ENCODE measurements at regions not wholly inside any gene's neighbourhood (a gene's known extent, or its start where the extent isn't known, plus 50 kb on each side); places are given as distances from the start of the nearest gene placed in this dataset.
"Not testable (repeated sequence)": the region's sequence is repeated elsewhere in the genome, so short reads cannot be mapped to it uniquely, and the experiment has no call there.

- no peak for DNase-seq (ENCODE audit: low read depth in 4 of 4, low spot score in 3 of 4)
These were observed 549.9 kb downstream of the PDHA2 start for GRCh38 chr4:96389770-96390169.

DNA sequence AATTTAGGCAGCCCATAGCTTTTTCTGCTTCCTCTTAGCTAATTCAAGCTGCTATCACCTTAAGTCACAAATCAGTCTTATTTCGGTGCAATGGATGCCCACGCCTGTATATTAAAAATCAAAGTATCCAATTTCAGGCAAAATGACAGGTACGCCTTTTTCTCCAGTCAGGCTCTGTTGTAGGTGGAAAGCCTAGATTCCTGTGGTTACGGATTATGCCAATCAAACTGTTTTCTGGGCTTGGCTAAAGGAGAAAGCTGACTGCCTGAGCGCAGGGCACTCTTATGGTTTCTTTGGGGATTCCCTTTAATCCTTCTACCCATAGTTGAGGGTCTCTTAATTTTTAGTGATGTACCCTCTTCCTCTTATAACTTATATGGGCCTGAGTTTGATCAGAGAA lies 550.5 kb downstream of the PDHA2 start:
- no peak for DNase-seq (ENCODE audit: low read depth in 4 of 4, low spot score in 3 of 4)

GRCh38 chr4:96395747-96396146 lies 555.9 kb downstream of the PDHA2 start:
- DNase-seq (ENCODE audit: low read depth in 4 of 4, low spot score in 3 of 4) = no peak

DNA sequence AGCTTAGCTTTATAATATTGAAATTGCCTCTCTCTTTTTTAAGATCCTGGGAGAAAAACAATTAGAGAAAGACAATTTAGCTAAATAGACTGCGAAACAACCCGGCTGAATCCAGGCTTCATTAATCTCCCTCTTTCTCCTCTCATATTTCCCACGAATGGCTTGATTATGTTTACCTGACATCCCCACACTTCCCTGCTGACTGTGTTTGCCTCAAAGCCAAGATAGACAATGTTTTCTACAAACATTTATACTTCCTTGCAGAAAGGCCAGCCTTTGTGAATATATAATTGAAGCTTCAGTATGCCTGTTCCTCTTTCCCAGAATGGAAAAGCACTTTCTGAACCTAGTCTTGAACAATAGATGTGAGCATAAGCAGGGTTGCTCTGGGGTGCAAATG lies 566.8 kb downstream of the PDHA2 start:
- DNase-seq (ENCODE audit: low read depth in 4 of 4, low spot score in 3 of 4) = peak in 1 of 4 donors; percentile 2

- DNase-seq (ENCODE audit: low read depth in 4 of 4, low spot score in 3 of 4) = no peak
These were observed 567.3 kb downstream of the PDHA2 start for GRCh38 chr4:96407225-96407624.

DNA sequence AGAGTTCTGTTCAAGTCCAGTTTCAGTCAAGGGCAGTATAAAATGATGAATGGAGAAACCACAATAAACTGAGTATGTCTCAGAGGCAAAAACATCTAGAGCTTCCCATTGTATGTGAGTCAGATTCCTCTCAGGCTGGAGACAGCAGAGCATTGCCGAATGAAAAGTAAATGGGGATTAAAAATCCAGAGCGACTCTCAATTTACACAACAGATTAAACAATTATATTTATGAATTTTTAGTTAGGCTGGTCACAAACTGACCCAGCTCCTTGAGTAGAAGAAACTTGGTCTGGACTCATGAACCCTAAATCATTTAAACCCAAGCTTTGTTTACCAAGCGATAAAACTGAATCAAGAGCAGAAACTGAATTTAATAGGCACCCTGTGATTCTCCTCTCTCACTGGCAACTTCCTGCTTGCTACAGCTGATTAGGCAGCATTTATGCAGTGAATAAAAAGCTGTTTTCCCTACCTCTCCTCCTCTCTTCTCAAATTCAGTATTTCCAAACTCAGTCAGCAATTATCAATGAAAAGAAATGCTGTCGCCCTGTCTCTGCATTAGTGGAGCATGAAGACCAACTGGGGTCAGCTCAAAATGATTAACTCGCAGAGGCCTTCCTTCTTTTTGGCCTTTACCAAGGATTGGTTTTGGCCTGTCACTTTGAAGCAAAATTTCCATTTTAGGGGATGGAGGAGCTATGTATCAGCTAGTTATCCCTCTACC lies 568.0 kb downstream of the PDHA2 start:
- DNase-seq (ENCODE audit: low read depth in 4 of 4, low spot score in 3 of 4) = peak; percentile 6 to 33 (median 14)

- DNase-seq (ENCODE audit: low read depth in 4 of 4, low spot score in 3 of 4) = not testable (repeated sequence)
These were observed 575.0 kb downstream of the PDHA2 start for GRCh38 chr4:96414853-96415252.

GRCh38 chr4:96429657-96430056 lies 589.8 kb downstream of the PDHA2 start:
- no peak for DNase-seq (ENCODE audit: low read depth in 4 of 4, low spot score in 3 of 4)

DNA sequence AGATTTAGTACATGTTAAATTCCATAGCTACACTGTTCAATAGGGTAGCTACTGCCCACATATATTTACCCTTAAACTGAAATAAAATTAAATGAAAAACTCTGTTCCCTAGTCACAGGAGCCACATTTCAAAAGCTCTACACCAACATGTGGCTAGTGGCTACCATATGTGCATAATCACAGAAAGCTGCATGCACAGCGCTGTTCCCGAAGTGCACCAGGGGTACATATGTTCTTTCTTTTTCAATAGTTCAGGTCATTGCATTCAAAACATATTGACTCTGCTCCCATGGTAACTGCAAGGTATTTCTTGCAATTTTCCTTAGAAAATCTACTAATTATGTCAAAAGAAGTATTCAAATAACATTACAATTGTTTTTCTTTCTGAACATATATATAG lies 591.2 kb downstream of the PDHA2 start:
- no peak for DNase-seq (ENCODE audit: low read depth in 4 of 4, low spot score in 3 of 4)

DNA sequence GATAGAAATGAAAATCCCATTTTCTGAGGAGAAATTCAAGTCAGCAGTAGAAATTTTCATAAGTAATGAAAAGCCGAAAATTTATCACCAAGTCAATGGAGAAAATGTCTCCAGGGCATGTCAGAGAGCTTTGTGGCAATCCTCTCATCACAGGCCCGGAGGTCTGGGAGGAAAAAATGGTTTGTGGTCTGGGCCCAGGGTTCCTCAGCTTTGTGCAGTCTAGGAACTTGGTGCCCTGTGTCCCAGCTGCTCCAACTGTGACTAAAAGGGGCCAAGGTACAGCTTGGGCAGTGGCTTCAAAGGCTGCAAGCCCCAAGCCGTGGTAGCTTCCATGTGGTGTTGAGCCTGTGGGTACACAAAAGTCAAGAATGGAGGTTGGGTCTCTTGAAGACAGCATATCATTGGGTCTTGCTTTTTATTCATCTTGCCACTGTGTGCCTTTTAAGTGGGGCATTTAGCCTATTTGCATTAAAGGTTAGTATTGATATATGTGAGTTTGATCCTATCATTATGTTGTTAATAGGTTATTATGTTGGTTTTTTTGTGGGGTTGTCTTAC lies 608.5 kb downstream of the PDHA2 start:
- no peak for DNase-seq (ENCODE audit: low read depth in 4 of 4, low spot score in 3 of 4)

- no peak for DNase-seq (ENCODE audit: low read depth in 4 of 4, low spot score in 3 of 4)
These were observed 615.3 kb downstream of the PDHA2 start for GRCh38 chr4:96455045-96455720.

DNA sequence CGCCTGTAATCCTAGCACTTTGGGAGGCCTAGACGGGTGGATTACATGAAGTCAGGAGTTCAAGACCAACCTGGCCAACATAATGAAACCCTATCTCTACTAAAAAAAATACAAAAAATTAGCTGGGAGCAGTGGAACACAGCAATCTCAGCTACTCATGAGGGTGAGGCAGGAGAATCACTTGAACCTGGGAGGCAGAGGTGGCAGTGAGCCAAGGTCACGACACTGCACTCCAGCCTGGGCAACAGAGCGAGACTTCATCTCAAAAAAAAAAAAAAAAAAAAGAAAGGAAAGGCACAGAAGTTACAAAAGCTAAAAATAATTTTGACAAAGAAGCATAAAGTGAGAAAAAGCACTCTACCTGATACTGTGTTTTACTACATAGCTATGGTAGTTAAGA lies 618.1 kb downstream of the PDHA2 start:
- not testable (repeated sequence) for DNase-seq (ENCODE audit: low read depth in 4 of 4, low spot score in 3 of 4)

- no peak for DNase-seq (ENCODE audit: low read depth in 4 of 4, low spot score in 3 of 4)
These were observed 619.2 kb downstream of the PDHA2 start for GRCh38 chr4:96459105-96459504.

DNA sequence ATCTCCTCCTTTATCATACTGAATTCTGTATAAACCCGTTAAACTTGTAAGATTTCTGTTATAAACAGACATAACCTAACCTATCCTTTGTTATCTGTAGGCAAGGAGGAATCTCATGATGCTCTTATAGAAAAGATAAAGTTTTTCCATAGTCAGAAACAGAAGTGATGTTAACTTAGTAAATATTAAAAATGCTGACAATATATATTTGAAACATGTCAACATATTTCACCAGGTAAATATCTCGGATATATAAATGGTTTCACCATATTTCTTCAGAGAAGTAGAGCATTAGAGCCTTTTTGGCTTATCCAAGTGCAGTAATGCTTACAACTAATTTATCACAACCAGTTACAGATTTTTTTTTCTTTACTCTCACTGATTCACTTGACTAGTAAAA lies 625.9 kb downstream of the PDHA2 start:
- DNase-seq (ENCODE audit: low read depth in 4 of 4, low spot score in 3 of 4) = no peak

GRCh38 chr4:96471956-96472867 lies 632.3 kb downstream of the PDHA2 start:
- DNase-seq (ENCODE audit: low read depth in 4 of 4, low spot score in 3 of 4) = no peak

DNA sequence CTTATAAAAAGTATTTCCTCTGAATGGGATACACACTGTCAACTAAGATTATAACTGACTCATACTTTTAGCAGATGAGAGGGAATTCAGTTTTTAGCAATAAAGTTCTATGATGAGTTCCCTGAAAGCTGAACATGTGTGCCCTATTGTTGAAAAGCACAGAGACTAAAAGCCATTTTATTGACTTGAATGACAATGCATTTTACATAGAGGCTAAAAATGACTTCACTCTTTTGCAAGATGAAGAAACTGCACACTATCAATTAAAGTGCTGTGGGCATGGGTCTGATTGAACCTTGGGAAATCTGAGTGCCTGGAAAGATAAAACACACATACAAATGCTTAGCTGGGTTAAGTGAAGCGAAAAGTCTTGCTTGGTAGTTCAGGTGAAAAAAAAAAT lies 633.4 kb downstream of the PDHA2 start:
- no peak for DNase-seq (ENCODE audit: low read depth in 4 of 4, low spot score in 3 of 4)

GRCh38 chr4:96483308-96484030 lies 643.6 kb downstream of the PDHA2 start:
- no peak for DNase-seq (ENCODE audit: low read depth in 4 of 4, low spot score in 3 of 4)

DNA sequence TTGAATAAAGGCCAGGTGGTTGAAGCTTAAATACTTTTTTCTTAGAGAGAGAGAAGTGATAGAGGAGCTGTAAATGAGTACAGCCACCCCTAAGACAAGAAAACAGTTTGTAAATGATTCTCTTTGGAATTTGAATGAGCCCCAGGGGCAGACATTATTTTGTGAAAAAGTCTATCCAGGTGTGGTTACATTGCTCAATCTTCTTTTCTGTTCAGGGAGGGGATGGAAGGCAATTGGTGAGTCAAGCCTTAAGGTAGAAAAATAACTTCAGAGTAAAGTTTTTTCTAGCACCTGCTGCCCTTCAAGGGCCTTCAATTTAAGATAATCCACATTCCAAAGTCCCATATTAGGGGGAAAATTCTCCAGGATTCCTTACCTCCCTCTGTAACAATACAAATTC lies 646.7 kb downstream of the PDHA2 start:
- DNase-seq (ENCODE audit: low read depth in 4 of 4, low spot score in 3 of 4) = no peak

DNA sequence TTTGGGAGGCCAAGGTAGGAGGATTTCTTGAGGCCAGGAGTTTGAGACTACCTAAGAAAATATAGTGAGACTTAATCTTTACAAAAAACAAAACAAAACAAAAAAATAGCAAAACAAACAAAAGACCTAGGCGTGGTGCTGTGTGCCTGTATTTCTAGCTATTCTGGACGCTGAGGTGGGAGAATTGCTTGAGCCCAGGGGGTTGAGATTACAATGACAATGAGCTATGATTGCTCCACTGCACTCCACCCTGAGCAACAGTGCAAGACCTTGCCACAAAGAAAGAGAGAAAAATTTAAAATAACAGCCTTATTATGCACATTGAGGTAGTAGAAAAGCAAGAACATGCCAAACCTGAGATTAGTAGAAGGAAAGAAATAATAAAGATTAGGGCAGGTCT lies 657.7 kb downstream of the PDHA2 start:
- DNase-seq (ENCODE audit: low read depth in 4 of 4, low spot score in 3 of 4) = no peak

DNA sequence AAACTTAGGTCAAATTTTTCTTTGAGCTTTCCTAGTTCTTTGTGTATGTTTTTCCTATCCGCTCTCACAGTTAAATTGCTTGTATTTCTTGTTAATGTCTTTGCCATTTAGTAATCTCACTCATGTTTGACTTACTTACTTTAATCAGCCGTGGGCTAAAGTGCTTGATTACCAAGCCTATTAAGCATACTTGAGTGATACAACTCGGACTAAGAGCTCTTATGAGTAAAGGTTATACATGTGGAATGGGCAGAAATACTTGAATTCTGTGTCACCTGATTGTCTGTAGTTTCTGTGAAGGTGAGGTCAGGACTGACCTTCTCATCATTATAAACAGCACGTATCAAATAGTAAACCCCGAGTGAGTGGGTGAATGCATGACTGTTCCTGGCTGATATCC lies 664.5 kb downstream of the PDHA2 start:
- DNase-seq (ENCODE audit: low read depth in 4 of 4, low spot score in 3 of 4) = no peak

Data from left renal pelvis (tissue), 4 donors.